Bronchial epithelial cell (primary cell): ENCODE measurements at regions not wholly inside any gene's neighbourhood (a gene's known extent, or its start where the extent isn't known, plus 50 kb on each side); places are given as distances from the start of the nearest gene placed in this dataset.

Experiments
- DNase-seq: peaks from one replicate; pipeline ENCODE4 v3.0.0-alpha.2; 2010; ENCODE audit warnings: low read depth
- FAIRE-seq: peaks from 2 replicates; lab custom pipeline; 2011; peaks lifted over from hg19 to GRCh38; lab: Jason Lieb, UNC
- H3K27me3 ChIP-seq: 2 replicates; pipeline ENCODE4 v1.5.1; 2011; ENCODE audit warnings: low read length; ENCODE audit not compliant: control insufficient read depth, insufficient read depth
- H3K36me3 ChIP-seq: 2 replicates; pipeline ENCODE4 v1.5.1; 2011; ENCODE audit warnings: low read length; ENCODE audit not compliant: control insufficient read depth, insufficient read depth
- H3K4me3 ChIP-seq: 2 replicates; pipeline ENCODE4 v1.5.1; 2011; ENCODE audit warnings: mild to moderate bottlenecking, low read depth, low read length, control low read depth
- TF ChIP-seq, protein P1 (sequence below): IDR thresholded peaks from 2 replicates; pipeline ENCODE4 v1.5.1; 2011; ENCODE audit warnings: mild to moderate bottlenecking, moderate library complexity, low read length, control low read depth, inconsistent platforms; ENCODE audit not compliant: insufficient read depth, severe bottlenecking

DNA sequence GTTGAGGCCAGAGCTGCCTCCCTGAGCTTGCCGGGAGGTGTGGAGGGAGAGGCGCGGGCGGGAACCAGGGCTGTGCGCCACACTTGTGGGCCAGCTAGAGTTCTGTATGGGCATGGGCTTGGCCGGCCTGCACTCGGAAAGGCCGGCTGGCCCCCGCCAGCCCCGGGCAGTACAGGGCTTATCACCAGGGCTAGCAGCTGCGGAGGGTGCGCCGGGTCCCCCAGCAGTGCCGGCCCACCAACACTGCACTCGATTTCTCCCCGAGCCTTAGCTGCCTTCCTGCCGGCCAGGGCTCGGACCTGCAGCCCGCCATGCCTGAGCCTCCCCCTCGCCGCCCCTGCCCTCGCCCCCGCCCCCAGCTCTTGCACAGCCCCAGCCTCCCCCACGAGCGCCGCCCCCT, 472.7 kb downstream of the TFAP2A start:
- TF ChIP-seq, protein P1, sequence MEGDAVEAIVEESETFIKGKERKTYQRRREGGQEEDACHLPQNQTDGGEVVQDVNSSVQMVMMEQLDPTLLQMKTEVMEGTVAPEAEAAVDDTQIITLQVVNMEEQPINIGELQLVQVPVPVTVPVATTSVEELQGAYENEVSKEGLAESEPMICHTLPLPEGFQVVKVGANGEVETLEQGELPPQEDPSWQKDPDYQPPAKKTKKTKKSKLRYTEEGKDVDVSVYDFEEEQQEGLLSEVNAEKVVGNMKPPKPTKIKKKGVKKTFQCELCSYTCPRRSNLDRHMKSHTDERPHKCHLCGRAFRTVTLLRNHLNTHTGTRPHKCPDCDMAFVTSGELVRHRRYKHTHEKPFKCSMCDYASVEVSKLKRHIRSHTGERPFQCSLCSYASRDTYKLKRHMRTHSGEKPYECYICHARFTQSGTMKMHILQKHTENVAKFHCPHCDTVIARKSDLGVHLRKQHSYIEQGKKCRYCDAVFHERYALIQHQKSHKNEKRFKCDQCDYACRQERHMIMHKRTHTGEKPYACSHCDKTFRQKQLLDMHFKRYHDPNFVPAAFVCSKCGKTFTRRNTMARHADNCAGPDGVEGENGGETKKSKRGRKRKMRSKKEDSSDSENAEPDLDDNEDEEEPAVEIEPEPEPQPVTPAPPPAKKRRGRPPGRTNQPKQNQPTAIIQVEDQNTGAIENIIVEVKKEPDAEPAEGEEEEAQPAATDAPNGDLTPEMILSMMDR, result no peak
- no peak for FAIRE-seq
- no peaks in the 10 kb centered on the region for H3K27me3 ChIP-seq

DNA sequence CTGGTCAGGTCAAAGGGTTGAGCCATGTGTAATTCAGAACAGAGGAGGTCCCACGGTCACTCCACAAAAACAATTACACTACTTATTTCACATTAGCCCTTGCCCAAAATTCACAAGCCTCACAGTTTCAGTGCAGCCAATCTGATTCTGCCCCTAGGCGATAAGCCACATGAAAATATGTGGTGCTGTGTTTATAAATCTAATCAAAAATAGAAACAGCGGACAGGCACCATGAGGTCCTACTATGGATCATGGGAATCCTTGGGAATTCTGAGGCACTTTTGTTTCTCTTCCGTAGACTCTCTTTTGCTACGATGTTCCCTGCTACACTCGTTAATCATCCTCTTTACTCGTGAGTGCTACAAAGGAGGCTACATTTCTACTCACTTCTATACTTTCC, 476.1 kb downstream of the TFAP2A start:
- TF ChIP-seq, protein P1, result no peak
- Histone ChIP-seq H3K27me3 (no peaks in the 10 kb centered on the region), H3K36me3 (no peaks in the 10 kb centered on the region), H3K4me3 (no peak overlapping the region)
- FAIRE-seq (no peak), DNase-seq (no peak)

More for the DNA sequence above, 472.7 kb downstream of the TFAP2A start:
- no peak overlapping the region for H3K4me3 ChIP-seq
- H3K36me3 ChIP-seq, result no peaks in the 10 kb centered on the region
- no peak for DNase-seq

DNA sequence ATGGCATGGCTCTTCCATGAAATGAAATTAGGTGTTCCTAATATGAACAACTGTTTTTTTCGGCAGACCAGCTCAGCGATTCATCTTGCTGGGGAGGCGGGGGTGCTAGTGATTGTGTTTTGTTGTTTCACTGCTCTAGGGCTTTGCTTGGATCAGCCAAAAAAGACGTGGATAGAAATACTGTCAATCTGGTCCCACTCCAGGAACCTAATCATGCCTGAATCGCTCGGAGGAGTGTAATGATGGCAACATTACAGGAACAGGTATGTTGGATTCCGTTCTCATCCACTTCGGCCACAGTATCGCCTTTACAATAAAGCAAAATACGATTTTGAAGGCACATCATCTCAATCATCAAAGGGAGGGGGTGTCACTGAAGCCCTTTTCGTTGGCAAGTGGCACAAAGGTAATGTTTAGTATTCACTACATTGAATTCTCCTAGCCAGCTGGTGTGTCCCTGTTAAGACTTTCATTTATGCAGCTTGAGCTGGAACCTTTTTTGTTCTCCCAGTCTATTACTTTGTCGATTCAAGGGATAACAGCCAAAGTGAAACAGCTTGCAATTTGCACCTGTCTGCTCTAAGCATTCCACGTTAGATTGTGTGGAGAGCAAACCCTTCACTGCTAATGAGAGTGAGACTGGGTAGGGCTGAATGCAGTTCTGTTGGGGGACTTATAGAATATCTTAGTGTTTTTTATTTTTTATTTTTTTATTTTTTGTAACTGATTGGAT, 477.7 kb downstream of the TFAP2A start:
- DNase-seq (no peak), FAIRE-seq (no peak)
- no peak overlapping the region for H3K4me3 ChIP-seq
- TF ChIP-seq, protein P1, result no peak
- H3K27me3 ChIP-seq, result no peaks in the 10 kb centered on the region
- no peaks in the 10 kb centered on the region for H3K36me3 ChIP-seq

DNA sequence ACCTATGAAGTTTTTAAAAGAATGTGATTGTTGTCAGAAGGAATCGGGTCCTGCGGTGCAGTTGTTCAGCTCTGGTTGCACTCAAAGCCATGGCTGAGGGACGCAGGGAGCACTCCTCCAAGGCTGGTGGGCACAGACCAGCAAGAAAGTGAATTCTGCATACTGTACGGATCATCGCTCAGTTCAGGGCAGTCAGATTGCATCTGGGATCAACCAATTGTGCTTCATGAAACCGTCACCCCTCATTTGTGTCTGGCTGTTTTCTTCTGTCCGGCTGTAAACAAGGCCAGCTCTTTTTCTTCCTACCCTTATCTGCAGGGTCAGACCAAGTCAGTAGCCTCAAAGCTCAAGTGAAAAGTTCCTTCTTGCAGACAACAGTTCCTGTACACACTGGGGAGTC, 478.3 kb downstream of the TFAP2A start:
- DNase-seq (no peak), FAIRE-seq (peak; percentile 83)
- no peaks in the 10 kb centered on the region for H3K36me3 ChIP-seq
- no peak overlapping the region for H3K4me3 ChIP-seq
- no peaks in the 10 kb centered on the region for H3K27me3 ChIP-seq
- TF ChIP-seq, protein P1, result no peak

DNA sequence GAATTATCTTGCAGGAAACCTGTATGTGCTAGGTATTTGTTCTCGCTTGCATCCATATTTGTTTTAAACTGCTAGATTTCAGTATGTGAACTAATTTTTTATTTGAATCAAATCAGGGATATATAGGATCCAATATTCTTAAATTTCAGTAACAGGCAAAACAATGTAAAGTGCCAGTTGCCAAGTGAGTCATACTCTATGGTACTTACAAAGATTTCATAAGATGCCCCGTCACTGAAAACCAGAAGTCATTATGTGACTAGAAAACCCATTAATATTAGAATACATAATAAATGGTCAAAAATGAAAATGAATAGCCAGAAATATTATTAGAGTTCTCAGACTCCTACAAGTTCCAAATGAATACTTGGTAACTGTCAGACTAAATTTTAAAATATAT, 481.2 kb downstream of the TFAP2A start:
- no peaks in the 10 kb centered on the region for H3K36me3 ChIP-seq
- no peak overlapping the region for H3K4me3 ChIP-seq
- FAIRE-seq (no peak), DNase-seq (peak; percentile 72)
- TF ChIP-seq, protein P1, result no peak
- no peaks in the 10 kb centered on the region for H3K27me3 ChIP-seq

DNA sequence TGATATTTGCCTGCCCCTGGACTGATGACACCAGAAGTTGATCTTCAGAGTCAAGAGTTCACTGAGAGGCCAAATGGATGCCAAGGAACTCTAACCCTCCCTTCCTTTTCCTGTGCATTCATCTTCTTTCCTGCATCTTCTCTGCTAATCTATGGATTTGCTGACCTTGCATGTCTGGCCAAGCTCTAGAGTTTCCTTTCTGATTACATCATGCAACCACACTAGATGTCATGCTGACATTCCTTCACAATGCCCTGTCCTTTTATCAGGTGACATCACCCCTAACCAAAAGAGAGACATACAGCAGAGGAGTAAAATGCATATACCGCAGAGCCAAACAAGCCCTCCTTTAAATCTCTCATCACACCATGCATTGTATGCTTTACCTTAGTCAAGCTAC, 487.6 kb downstream of the TFAP2A start:
- no peaks in the 10 kb centered on the region for H3K27me3 ChIP-seq
- FAIRE-seq (no peak), DNase-seq (peak; percentile 45)
- TF ChIP-seq, protein P1, result no peak
- H3K36me3 ChIP-seq, result no peaks in the 10 kb centered on the region
- H3K4me3 ChIP-seq, result no peak overlapping the region
